Endothelial cell of umbilical vein (primary cell): ENCODE measurements at regions not wholly inside any gene's neighbourhood (a gene's known extent, or its start where the extent isn't known, plus 50 kb on each side); places are given as distances from the start of the nearest gene placed in this dataset.

Experiments
- BruUV-seq: library from RNA; stranded (reverse); fragments of 400-500 nt; replicated peaks from 2 replicates; lab custom pipeline; 2021; lab: Mats Ljungman, UMichigan
- CTCF ChIA-PET: fragments of 300-600, 350-600 bp; sonication (Branson Sonifier 250); formaldehyde crosslinking; loops from one replicate; lab custom pipeline; 2021; ENCODE audit warnings: antibody characterized with exemption, inconsistent platforms; lab: Charles Lee
- POLR2A ChIA-PET: fragments of 300-600, 350-600 bp; sonication (Branson Sonifier 250); formaldehyde crosslinking; loops from one replicate; lab custom pipeline; 2021; ENCODE audit warnings: antibody characterized with exemption, inconsistent platforms; lab: Charles Lee
- DNase-seq: peaks from one replicate; pipeline ENCODE4 v3.0.0-alpha.2; 2011; ENCODE audit warnings: low read depth, low spot score
- FAIRE-seq: peaks from 2 replicates; lab custom pipeline; 2011; peaks lifted over from hg19 to GRCh38; lab: Jason Lieb, UNC
- H2AFZ ChIP-seq: 2 replicates; pipeline ENCODE4 v1.6.0; 2012; ENCODE audit warnings: low read depth, low read length, control low read depth, inconsistent platforms
- H3K27ac ChIP-seq: 2 replicates; pipeline ENCODE4 v1.5.1; 2011; ENCODE audit warnings: low read depth, mild to moderate bottlenecking, control low read depth, low read length, moderate library complexity; ENCODE audit not compliant: insufficient read depth
- H3K27me3 ChIP-seq, 2 experiments: 2 replicates each; pipeline versions ENCODE4 v1.6.0 to v1.6.1; 2011; ENCODE audit warnings: low read length in 2 of 2, mixed read lengths in 1 of 2; ENCODE audit not compliant: control insufficient read depth in 2 of 2, insufficient read depth in 2 of 2
- H3K36me3 ChIP-seq, 2 experiments: 2 replicates in 1 of 2; 3 replicates in 1 of 2; pipeline ENCODE4 v1.5.1; 2011; ENCODE audit warnings: low read length in 2 of 2, mild to moderate bottlenecking in 1 of 2, moderate library complexity in 1 of 2; ENCODE audit not compliant: control insufficient read depth in 2 of 2, insufficient read depth in 2 of 2; ENCODE audit errors: extremely low read depth in 1 of 2
- H3K4me1 ChIP-seq: 3 replicates; pipeline ENCODE4 v1.5.1; 2011; ENCODE audit warnings: mild to moderate bottlenecking, low read length; ENCODE audit not compliant: control insufficient read depth, insufficient read depth; ENCODE audit errors: extremely low read depth
- H3K4me2 ChIP-seq: 2 replicates; pipeline ENCODE4 v1.6.1; 2011; ENCODE audit warnings: low read length, control low read depth, mixed read lengths; ENCODE audit not compliant: insufficient read depth
- H3K4me3 ChIP-seq, 3 experiments: fragments of 200-600 bp in 1 of 3; sonication (generic), shearing (Covaris generic) in 1 of 3; replicated peaks in 1 of 3; 2 replicates each; pipeline ENCODE4 v1.5.1; 2011 to 2016; ENCODE audit warnings: control low read depth in 3 of 3, low read length in 3 of 3, mild to moderate bottlenecking in 2 of 3, inconsistent platforms in 1 of 3, low read depth in 1 of 3, moderate library complexity in 1 of 3; ENCODE audit not compliant: insufficient read depth in 1 of 3
- H3K79me2 ChIP-seq: 2 replicates; pipeline ENCODE4 v1.6.0; 2012; ENCODE audit warnings: low read length, inconsistent platforms; ENCODE audit not compliant: control insufficient read depth, insufficient read depth
- H3K9ac ChIP-seq: replicated peaks from 2 replicates; pipeline ENCODE3; 2011; ENCODE audit warnings: low read length, control low read depth; ENCODE audit not compliant: insufficient read depth; ENCODE audit errors: extremely low read depth
- H3K9me1 ChIP-seq: replicated peaks from 3 replicates; pipeline ENCODE4 v1.6.0; 2011; ENCODE audit warnings: mild to moderate bottlenecking, low read length; ENCODE audit not compliant: control insufficient read depth, insufficient read depth; ENCODE audit errors: extremely low read depth
- H3K9me3 ChIP-seq: replicated peaks from 2 replicates; pipeline ENCODE4 v1.5.1; 2012; ENCODE audit warnings: low read length, inconsistent platforms; ENCODE audit not compliant: control insufficient read depth, insufficient read depth
- H4K20me1 ChIP-seq: replicated peaks from 2 replicates; pipeline ENCODE3; 2011; ENCODE audit warnings: mild to moderate bottlenecking, low read length; ENCODE audit not compliant: control insufficient read depth, insufficient read depth; ENCODE audit errors: extremely low read depth
- CTCF ChIP-seq, 2 donors: IDR thresholded peaks; 1 replicate in 1 of 2; 2 replicates in 1 of 2; pipeline ENCODE4 v1.5.1; 2011; ENCODE audit warnings: low read length in 2 of 2, mild to moderate bottlenecking in 2 of 2, moderate library complexity in 2 of 2, control low read depth in 1 of 2, inconsistent platforms in 1 of 2, low read depth in 1 of 2; ENCODE audit not compliant: insufficient read depth in 1 of 2; ENCODE audit errors: extremely low read depth in 1 of 2
- EZH2 ChIP-seq: IDR thresholded peaks from 2 replicates; pipeline ENCODE4 v1.6.1; 2012; ENCODE audit warnings: borderline replicate concordance, low read depth, mild to moderate bottlenecking, moderate library complexity, low read length, inconsistent platforms; ENCODE audit not compliant: severe bottlenecking
- FOS ChIP-seq: IDR thresholded peaks from 2 replicates; pipeline ENCODE4 v1.6.1; 2011; ENCODE audit warnings: mild to moderate bottlenecking, low read length, moderate library complexity, borderline replicate concordance; ENCODE audit not compliant: insufficient read depth
- GATA2 ChIP-seq: IDR thresholded peaks from 2 replicates; pipeline ENCODE4 v1.7.0; 2011; ENCODE audit warnings: low read depth, mild to moderate bottlenecking, moderate library complexity, mixed read lengths, low read length; ENCODE audit not compliant: insufficient read length, insufficient read depth
- MAX ChIP-seq: IDR thresholded peaks from 2 replicates; pipeline ENCODE4 v1.6.1; 2011; ENCODE audit not compliant: insufficient read depth, insufficient read length
- MYC ChIP-seq: IDR thresholded peaks from one replicate; pipeline ENCODE4 v1.6.1; 2011; ENCODE audit warnings: mild to moderate bottlenecking, low read depth, low read length
- POLR2AphosphoS5 ChIP-seq: IDR thresholded peaks from 2 replicates; pipeline ENCODE4 v1.6.1; 2012; ENCODE audit warnings: low read depth, mild to moderate bottlenecking, control low read depth, low read length, moderate library complexity; ENCODE audit not compliant: insufficient read depth
- dilution Hi-C: fragments of 300-500 bp; cut with MboI; formaldehyde crosslinking; loops from one replicate; pipeline ENCODE4 v1.15.0; 2019; ENCODE audit warnings: low sequenced_read_pairs; ENCODE audit not compliant: extremely low pct_ligation_motif_present
- intact Hi-C: fragments of 100-400 bp; cut with micrococcal nuclease; formaldehyde crosslinking; loops from one replicate; pipeline ENCODE4 v1.10.0; 2022

DNA sequence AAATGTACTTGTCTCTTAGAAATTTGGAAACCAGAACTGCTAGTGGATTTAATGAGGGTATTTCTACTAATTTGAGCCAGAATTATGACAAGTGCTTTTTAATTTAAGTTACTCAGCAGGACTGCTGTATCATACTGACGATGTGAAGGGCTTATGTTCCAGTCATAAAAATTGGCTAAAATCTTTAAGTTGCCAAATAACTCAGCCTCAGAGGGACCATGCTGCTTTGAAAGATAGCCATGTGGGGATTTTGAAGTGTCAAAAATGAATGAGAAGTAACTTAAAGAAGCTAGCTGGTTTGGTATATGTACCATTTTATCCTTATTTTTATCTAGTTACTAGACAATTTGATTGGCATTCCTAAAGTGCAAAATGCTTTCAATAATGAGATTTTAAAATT lies 545.0 kb downstream of the DIPK2A start:
- FAIRE-seq, result no peak

More for the DNA sequence above, 545.0 kb downstream of the DIPK2A start:
- no peak overlapping the region for H3K9ac ChIP-seq
- CTCF ChIA-PET, result no interaction called here
- no peaks in the 10 kb centered on the region for H3K79me2 ChIP-seq
- H3K4me2 ChIP-seq, result no peak overlapping the region
- no peak overlapping the region for H3K4me3 ChIP-seq
- no peaks in the 10 kb centered on the region for H4K20me1 ChIP-seq
- no peaks in the 10 kb centered on the region for H3K9me3 ChIP-seq
- no TSS peak for BruUV-seq
- H3K4me1 ChIP-seq, result no peaks in the 10 kb centered on the region
- no peak overlapping the region for H2AFZ ChIP-seq
- no peaks in the 10 kb centered on the region for H3K36me3 ChIP-seq
- no peaks in the 10 kb centered on the region for H3K27me3 ChIP-seq
- no peak for DNase-seq
- TF ChIP-seq FOS (no peak), CTCF (IDR thresholded peaks at IDR 0.05; ENCODE audit: extremely low read depth in 1 of 2, insufficient read depth in 1 of 2, low read depth in 1 of 2, low read length in 2 of 2) (no peak), GATA2 (no peak), POLR2AphosphoS5 (no peak), MAX (no peak), EZH2 (no peak), MYC (no peak)
- dilution Hi-C loops (no loop called here), intact Hi-C loops (no loop called here)
- POLR2A ChIA-PET, result no interaction called here
- H3K9me1 ChIP-seq, result no peaks in the 10 kb centered on the region
- H3K27ac ChIP-seq, result no peak overlapping the region
